ENCODE measurements at regions not wholly inside any gene's neighbourhood (a gene's known extent, or its start where the extent isn't known, plus 50 kb on each side); places are given as distances from the start of the nearest gene placed in this dataset.
"Not testable (repeated sequence)": the region's sequence is repeated elsewhere in the genome, so short reads cannot be mapped to it uniquely, and the experiment has no call there.

GRCh38 chr6:23635150-23635549 is 490.9 kb upstream of the NRSN1 start:
- DNase-seq = no peak

- peak in 1 of 56 donors; percentile 11 for DNase-seq
These were observed 488.7 kb upstream of the NRSN1 start for GRCh38 chr6:23637296-23637695.

GRCh38 chr6:23642849-23643248 is 483.2 kb upstream of the NRSN1 start:
- DNase-seq = peak in 1 of 56 donors; percentile 5

- DNase-seq = no peak
These were observed 479.0 kb upstream of the NRSN1 start for GRCh38 chr6:23647045-23647444.

- DNase-seq = peak in 47 of 56 donors; percentile 7 to 83 (median 49)
These were observed 475.3 kb upstream of the NRSN1 start for GRCh38 chr6:23650676-23651075.

- no peak for DNase-seq
These were observed 471.3 kb upstream of the NRSN1 start for GRCh38 chr6:23654745-23655144.

- DNase-seq = no peak
These were observed 470.5 kb upstream of the NRSN1 start for GRCh38 chr6:23655525-23655924.

GRCh38 chr6:23656255-23657194 is 469.5 kb upstream of the NRSN1 start:
- DNase-seq = peak in 33 of 56 donors; percentile 12 to 72 (median 44)

GRCh38 chr6:23659125-23659524 is 466.9 kb upstream of the NRSN1 start:
- peak in 25 of 56 donors; percentile 6 to 63 (median 19) for DNase-seq

- no peak for DNase-seq
These were observed 464.5 kb upstream of the NRSN1 start for GRCh38 chr6:23661549-23661948.

GRCh38 chr6:23663096-23663495 is 462.9 kb upstream of the NRSN1 start:
- no peak for DNase-seq

GRCh38 chr6:23663652-23664051 is 462.4 kb upstream of the NRSN1 start:
- no peak for DNase-seq

GRCh38 chr6:23665911-23666310 is 460.1 kb upstream of the NRSN1 start:
- DNase-seq = not testable (repeated sequence)

- DNase-seq = no peak
These were observed 453.3 kb upstream of the NRSN1 start for GRCh38 chr6:23672737-23673136.

GRCh38 chr6:23678626-23679025 is 447.4 kb upstream of the NRSN1 start:
- no peak for DNase-seq

- peak in 6 of 56 donors; percentile 2 to 20 (median 5) for DNase-seq
These were observed 444.3 kb upstream of the NRSN1 start for GRCh38 chr6:23681743-23682142.

- DNase-seq = peak in 2 of 56 donors; percentile 1 to 12
These were observed 437.4 kb upstream of the NRSN1 start for GRCh38 chr6:23688650-23689049.

GRCh38 chr6:23690453-23691049 is 435.5 kb upstream of the NRSN1 start:
- DNase-seq = no peak

- DNase-seq = no peak
These were observed 433.8 kb upstream of the NRSN1 start for GRCh38 chr6:23692184-23692583.

GRCh38 chr6:23696992-23697391 is 429.0 kb upstream of the NRSN1 start:
- DNase-seq = no peak

- no peak for DNase-seq
These were observed 421.4 kb upstream of the NRSN1 start for GRCh38 chr6:23704479-23705052.

- DNase-seq = no peak
These were observed 420.3 kb upstream of the NRSN1 start for GRCh38 chr6:23705697-23706096.

Measured in nucleus accumbens (tissue), 56 donors.